HG02798 (cell line): ENCODE measurements at regions not wholly inside any gene's neighbourhood (a gene's known extent, or its start where the extent isn't known, plus 50 kb on each side); places are given as distances from the start of the nearest gene placed in this dataset.
"Not testable (repeated sequence)": the region's sequence is repeated elsewhere in the genome, so short reads cannot be mapped to it uniquely, and the experiment has no call there.

Experiments used
- ATAC-seq: cut with Tn5 transposase; IDR thresholded peaks from one replicate; pipeline ENCODE4 v1.9.1; 2021; ENCODE audit warnings: mild to moderate bottlenecking; ENCODE audit not compliant: unreplicated experiment, poor library complexity

DNA sequence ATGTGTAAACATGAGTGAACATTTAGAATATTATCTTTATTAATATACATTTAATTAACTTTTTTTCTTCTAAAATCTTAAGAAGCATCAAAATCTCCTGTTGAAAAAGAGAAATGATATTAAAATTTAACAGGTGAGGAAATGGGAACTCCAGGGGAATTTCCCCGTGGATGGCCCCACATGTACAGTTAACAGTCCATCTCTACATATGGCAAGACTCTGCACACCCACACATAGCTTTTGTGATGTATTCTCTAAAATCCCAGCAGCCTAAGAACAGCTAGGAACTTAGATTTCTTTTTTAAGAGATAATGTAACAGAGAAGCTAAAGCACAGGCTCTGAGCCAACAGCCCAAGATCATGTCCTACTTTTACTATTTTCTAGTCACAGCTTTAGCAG, 556.3 kb upstream of the RGMB start:
- ATAC-seq: no peak

DNA sequence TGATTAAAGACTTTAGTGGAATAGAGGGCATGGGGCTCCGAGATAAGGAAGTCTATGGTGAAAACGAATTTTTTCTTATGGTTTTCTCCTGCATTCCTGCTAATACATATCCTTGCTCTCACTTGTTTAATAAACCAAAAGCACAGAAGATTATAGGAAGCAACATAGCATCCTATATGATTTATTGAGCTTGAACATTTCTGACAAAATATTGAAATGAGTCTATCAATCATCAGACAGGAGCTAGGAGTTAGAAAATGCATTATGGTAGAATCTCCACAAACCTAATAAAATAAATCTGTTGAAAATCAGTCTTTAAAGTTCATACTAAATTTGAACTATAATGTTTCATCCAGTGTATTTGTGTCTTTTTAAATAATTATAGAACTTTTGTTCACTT, 554.6 kb upstream of the RGMB start:
- no peak for ATAC-seq

DNA sequence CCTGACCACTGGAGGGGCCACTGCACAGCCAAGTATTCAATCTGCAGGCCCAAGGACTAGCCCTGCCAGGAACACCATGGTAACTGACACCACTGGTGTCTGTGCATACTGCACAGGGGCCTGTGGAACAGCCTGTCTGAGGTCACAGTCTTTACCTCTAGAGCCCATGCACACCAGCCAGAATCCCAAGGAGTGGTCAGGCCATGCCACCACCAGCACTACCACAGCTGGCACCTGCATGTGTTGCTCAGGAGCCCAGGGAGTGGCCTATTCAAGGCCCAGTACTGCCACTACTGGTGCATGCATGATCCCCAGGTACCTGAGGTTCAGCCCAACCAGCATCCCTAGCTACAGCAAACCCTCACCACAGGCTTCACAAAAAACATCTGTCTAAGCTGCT, 546.0 kb upstream of the RGMB start:
- no peak for ATAC-seq

DNA sequence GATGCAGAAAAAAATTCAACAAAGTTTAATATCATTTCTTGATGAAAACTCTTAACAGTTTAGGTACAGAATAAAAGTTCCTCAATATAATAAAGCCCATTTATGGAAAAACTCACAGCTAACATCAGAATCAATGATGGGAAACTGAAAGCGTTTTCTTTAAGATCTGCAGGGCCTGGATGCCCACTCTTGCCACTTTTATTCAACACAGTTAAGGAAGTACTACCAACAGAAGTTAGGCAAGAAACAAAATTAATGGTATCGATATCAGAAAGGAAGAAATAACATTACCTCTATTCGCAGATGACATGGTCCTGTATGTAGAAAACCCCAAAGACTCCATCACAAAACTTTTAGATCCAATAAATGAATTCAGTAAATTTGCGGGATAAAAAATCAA, 542.4 kb upstream of the RGMB start:
- no peak for ATAC-seq

DNA sequence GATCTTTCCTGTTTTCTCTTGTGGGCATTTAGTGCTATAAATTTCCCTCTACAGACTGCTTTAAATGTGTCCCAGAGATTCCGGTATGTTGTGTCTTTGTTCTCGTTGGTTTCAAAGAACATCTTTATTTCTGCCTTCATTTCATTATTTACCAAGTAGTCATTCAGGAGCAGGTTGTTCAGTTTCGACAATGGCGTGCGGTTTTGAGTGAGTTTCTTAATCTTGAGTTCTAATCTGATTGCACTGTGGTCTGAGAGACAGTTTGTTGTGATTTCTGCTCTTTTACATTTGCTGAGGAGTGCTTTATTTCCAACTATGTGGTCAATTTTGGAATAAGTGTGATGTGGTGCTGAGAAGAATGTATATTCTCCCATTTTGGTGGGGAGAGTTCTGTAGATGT, 535.7 kb upstream of the RGMB start:
- ATAC-seq: not testable (repeated sequence)

DNA sequence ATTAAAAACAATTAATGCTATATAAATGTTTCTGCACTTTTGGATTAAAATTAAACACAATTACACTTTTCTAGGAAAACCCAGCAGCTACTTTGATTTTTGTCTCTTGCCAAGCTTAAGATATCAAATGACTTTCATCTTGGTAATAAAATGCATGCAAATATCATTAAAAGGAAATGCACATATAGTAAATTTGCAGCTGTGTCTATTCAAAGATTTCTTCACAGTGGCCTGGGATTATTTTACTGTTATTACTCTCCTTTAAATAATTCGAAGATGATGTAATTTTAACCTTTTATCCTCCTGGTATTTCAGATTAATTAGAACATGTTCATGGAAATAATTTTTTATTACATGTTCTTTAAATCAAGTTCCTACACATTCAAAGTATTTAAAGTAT, 529.5 kb upstream of the RGMB start:
- no peak for ATAC-seq

DNA sequence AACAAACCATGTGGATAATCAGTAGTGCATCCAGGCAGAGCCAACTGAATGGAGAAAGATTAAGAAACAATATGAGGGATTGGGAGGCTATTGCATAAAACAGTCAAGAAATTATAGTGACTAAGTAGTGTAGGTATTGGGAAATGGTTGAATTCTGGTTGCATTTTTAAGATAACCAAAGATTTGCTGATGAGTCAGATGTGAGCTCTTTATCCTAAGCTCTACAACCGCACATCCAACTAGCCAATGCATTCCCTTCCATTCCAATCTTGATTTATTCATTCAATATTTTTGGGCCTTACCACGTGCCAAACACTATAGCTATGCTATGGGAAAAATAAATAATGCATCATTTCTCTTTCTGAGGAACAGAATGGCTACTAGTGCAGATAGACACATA, 524.5 kb upstream of the RGMB start:
- ATAC-seq: no peak

DNA sequence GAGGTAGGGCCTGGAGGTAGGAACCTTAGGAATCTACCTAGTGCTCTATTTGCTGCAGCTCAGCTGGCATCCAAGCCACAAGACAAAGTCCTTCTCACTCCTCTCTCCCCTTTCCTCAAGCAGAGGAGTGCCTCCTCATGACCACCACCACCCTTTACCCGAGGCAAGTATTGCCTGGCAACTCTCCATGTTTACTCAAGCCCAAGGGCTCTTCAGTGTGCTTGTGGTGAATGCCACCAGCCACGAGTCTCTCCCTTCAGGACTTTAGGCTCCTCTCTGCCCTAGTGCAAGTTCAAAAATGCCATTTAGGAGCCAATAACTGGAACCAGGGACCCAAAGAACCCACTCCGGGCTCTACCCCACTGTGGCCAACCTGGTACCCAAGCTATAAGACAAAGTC, 514.5 kb upstream of the RGMB start:
- no peak for ATAC-seq

DNA sequence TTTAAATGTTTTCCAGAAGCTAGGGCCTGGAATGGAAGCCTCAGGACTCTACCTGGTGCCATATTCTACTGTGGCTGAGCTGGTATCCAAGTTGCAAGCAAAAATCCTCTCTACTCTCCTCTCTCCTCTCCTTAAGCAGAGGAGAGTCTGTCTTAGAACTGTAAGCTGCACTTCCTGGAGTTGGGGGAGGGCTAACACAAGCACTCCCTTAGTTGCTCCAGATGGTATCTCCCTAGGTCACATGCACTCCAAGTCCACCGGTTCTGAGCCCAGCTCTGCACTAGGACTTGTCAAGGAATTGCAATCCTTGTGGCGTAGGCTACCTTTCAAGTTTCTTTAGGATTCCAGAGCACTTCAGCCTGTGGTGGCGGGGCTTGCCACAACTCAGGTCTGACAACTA, 513.9 kb upstream of the RGMB start:
- no peak for ATAC-seq

DNA sequence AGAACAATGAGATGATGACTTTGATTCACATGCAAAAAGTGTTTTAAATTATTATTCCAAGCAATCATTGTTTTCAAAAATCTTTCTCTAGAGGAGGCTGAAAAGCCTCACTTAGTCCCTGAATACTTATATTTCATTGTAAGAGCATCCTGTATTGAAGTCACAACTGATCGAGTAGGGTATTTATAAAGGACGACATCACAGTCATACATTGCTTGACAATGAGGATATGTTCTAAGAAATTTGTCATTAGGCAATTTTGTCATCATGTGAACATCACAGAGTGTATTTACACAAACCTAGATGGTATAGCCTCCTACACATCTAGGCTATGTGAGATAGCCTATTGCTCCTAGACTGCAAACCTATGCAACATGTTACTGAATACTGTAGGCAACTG, 510.4 kb upstream of the RGMB start:
- no peak for ATAC-seq

DNA sequence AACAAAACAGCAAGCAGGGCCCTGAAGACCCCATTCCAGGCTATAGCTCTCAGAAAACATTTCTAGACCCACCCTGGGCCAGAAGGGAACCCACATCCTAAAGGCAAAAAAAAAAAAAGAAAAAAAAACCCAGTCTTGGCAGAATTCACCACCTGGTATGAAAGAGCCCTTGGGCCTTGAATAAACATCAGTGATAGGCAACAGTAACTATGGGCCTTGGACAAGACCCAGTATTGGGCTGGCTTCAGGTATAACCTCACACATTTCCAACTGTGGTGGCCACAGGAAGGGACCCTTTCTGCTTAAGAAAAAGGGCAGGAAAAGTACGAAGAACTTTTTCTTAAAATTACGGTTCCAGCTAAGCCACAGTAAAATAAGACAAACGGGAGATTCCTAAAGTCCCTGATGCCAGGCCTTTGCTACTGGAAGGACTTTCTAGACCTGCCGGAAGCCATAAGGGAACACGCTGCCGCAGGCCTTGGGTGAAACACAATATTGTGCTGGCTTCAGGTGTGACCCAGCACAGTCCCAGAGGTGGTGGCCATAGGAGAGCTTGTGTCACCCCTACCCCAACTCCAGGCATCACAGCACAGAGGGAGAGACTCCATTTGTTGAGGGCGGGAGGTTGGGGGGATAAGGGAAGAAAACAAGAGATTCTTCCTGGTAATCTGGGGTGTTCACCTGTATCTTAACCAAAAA, 505.2 kb upstream of the RGMB start:
- ATAC-seq: no peak

DNA sequence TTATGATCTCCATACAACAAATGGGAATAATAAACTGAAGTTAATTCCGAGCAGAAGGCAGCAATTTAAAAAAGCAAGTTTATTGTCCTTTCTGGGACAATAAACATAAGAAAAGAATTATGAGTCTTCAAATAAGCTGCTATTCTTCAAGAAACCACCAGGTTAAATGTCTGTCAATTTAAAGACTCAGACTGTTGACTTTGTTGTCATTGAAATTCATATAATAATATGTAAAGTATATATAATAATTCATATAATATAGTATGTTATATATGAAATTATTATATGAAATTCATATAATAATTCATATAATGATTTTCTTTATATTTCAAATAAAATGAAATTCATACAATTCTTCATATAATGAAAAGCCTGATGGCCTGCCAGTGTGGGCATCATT, 497.5 kb upstream of the RGMB start:
- ATAC-seq: no peak

DNA sequence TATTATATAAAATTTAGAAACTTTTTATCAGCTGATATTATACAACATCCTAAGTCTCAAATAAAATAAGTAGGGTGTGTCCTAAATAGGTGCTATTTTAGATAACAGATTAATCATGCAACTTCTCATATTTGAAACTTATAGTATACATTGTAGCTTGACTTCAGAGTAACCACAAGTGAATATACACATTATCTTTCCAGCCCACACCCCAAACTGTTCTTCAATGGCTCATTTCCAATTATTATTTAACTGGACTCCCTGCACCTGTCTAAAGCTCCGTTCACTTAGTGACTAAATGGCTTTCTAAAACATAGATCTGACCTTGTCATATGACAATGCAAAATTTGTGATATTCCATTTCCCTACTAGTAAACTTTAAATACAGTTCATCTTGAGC, 490.9 kb upstream of the RGMB start:
- no peak for ATAC-seq

DNA sequence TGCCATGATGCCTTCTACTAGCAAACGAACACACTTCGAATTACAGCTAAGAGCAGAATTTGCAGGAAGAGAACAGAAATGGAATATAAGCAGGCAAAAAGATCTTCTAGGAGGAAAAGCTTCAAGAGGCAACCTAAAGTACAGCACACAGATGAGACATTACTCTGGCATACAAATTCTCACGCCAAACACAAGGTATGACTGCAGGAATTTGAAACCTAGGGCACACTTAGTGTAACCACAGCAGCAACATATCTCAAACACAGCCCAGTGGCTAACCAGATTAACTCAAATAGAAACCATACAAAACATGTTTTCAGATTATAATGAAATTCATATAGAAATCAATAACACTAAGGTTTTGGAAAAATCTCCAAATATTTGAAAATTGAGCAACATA, 481.0 kb upstream of the RGMB start:
- no peak for ATAC-seq

DNA sequence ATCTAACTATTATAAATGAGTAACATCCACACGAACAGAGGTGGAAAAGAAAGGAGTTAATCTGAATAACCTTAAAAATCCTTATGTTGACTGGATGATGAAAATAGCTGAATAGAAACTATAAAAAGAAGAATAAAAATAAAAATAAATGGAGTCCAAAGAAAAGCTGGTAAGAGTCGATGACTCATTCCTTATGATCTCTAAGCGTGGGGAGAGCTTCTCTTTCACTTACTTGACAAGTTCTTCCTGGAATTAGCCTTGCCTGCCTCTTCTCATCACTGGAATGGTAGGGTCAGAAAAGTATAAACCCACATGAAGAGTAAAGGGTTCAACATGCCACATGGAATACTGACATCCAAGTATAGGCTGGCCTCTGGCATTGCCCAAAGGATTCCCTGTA, 477.0 kb upstream of the RGMB start:
- no peak for ATAC-seq

DNA sequence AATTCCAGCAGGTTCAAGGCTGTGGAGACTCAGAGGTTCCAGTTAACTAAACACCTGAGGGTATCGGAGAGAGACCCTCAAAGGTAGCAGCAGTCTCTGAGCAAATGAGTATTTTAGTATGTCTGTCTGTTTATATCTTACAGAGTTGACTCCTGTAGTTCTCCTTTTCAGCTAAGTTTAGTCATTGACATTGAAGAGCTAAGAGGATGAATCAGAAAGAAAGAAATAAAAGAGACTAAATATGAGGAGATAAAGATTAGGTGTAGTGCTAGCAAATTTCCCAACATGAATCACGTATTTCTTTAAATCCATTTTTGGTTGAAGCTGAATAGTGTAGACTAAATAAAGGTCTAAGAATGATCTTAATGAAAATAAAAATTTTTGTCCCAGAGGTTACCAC, 474.0 kb upstream of the RGMB start:
- no peak for ATAC-seq

DNA sequence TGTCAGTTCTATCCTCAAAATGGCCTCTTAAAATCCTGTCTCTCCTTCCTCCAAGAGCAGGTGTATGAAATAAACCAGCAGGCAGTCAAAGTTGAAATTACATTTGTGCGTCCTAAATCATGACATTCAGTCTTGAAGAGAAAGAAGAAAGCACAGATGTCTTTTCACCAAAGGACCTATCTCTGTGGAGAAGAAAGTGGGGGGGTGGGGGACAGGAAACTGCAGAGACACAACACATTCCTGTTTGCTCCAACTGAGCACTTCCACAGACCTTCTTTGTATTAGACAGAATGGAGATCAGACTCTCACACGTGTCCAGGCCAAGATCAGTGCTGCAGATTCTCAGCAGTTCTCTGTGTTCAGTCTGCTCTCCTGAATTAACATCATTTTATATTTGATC, 471.9 kb upstream of the RGMB start:
- no peak for ATAC-seq

DNA sequence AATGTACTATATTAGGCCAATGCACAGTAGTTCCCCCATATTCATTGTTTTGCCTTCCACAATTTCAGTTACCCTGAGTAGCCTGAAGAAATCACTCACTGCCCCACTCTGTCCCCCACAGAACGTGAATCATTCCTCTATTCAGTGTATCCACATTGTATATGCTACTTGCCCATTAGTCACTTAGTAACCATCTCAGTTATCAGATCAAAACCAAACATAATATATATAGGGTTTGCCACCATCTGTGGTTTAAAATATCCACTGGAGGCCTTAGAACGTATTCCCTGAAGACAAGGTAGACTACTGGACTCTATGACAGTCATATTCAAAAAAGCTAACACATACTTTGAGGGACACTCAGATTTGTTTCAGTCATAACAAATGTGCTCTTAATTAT, 465.7 kb upstream of the RGMB start:
- ATAC-seq: no peak

DNA sequence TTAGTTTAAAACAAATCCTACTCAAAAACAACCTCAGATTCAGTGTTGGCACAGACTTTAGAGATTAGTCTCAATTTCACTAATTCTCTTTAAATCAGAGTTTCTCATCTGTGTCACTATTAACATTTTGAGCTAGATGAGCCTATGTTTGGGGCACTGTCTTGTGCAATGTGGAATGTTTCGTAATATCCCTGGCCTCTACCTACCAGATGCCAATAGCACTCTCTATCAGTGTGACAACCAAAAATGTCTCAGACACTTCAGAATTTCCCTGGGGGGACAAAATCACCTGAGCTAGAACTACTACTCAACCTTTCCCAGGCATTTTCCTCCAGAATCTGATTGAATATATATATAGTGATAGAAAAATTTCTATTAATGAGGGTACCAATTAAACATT, 465.2 kb upstream of the RGMB start:
- ATAC-seq: no peak

DNA sequence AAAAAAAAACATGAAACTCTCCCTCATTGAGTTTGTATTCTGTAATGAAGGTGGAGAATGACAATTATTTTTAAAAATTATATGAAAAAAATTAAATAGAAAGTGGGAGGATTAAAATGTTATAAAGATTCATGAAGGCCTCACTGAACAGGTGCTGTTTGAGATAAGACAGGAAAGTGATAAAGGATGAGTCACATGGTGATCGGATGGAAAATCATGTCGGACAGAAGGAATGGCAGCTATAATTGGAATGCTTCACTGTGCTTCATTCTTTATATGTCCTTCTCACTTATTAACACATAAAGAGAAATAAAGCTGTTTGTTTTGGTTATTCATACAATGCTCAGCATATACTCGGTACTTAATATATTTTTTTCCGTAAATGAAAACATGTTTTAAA, 464.5 kb upstream of the RGMB start:
- no peak for ATAC-seq

DNA sequence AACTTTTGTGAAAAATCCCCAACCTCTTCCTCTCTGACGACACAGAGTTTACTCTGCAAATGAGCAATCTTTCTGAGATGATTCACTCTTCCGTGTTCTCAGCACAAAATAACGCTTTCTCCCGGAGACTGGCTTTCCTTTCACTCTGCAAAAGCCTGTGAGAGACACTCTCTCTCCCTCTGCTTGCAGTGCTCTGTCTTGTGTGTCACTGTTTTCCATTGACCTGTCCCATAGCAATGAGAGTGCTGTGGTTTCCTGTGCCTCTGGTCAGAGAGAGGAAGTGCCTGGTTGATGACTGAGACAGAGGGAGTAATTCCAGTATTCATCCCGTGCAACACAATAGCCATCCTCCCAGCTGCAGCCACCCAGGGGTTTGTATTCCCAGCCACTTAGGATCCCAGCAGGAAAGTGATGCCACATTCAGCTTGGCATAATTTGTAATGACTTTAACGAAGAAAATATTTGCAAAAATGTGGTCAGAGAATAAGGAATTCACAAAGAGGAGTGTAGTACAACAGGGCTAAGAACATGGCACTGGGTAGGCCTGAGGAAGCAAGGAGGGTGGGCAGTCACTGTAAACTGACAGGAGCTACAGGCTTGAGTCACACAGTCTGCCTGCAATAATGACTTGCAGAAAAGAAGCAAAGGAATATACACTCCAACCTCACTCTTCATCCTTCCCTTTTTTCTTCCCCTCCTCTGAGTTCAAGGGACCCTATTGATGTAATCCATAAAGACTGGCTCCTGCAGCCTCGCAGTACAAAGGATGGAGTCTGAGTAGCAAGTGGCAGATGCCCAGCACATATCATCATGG, 463.5 kb upstream of the RGMB start:
- ATAC-seq: peak; percentile 78

DNA sequence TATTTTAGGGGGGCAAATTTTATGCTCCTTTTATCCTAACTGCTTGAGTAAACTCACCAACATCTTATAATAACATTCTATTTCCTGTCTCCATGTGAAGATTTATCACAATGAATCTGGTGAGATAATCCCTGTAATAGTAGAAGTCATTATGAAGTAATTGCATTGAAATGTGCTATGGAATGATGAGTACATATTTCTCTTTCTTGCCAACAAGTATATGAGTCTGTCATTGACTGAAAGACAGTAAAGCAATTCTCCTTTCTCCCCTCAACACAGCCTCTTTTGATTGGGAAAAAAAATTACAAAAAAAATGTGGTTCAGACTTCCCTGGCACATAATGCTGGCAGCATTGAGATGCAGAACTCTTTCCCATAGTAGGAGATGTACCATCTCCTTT, 459.2 kb upstream of the RGMB start:
- no peak for ATAC-seq
